ENCODE measurements at regions not wholly inside any gene's neighbourhood (a gene's known extent, or its start where the extent isn't known, plus 50 kb on each side); places are given as distances from the start of the nearest gene placed in this dataset.

GRCh38 chr1:81584398-81584797 lies 216.3 kb upstream of the ADGRL2 start:
- TF ChIP-seq, protein P1, sequence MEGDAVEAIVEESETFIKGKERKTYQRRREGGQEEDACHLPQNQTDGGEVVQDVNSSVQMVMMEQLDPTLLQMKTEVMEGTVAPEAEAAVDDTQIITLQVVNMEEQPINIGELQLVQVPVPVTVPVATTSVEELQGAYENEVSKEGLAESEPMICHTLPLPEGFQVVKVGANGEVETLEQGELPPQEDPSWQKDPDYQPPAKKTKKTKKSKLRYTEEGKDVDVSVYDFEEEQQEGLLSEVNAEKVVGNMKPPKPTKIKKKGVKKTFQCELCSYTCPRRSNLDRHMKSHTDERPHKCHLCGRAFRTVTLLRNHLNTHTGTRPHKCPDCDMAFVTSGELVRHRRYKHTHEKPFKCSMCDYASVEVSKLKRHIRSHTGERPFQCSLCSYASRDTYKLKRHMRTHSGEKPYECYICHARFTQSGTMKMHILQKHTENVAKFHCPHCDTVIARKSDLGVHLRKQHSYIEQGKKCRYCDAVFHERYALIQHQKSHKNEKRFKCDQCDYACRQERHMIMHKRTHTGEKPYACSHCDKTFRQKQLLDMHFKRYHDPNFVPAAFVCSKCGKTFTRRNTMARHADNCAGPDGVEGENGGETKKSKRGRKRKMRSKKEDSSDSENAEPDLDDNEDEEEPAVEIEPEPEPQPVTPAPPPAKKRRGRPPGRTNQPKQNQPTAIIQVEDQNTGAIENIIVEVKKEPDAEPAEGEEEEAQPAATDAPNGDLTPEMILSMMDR (IDR thresholded peaks at IDR 0.05) = no peak
- no peak for TF ChIP-seq POLR2A (IDR thresholded peaks at IDR 0.05)
